Sigmoid colon (tissue), 4 donors: ENCODE measurements at regions not wholly inside any gene's neighbourhood (a gene's known extent, or its start where the extent isn't known, plus 50 kb on each side); places are given as distances from the start of the nearest gene placed in this dataset.

Source experiments
- CTCF ChIP-seq, 4 experiments: fragments of 450-650 bp in 3 of 4; fragments of 200-600 bp in 1 of 4; IDR thresholded peaks; one replicate each; pipeline ENCODE4 v1.5.1; 2016 to 2019; ENCODE audit warnings: antibody characterized with exemption in 4 of 4, mild to moderate bottlenecking in 3 of 4, moderate library complexity in 2 of 4
- POLR2AphosphoS5 ChIP-seq, 4 donors: sonication (generic); formaldehyde crosslinking; IDR thresholded peaks; one replicate each; pipeline ENCODE4 v1.6.1; 2017; ENCODE audit warnings: antibody characterized with exemption in 4 of 4

GRCh38 chr1:87565861-87566260, 237.2 kb downstream of the LMO4 start:
- TF ChIP-seq CTCF (IDR thresholded peaks at IDR 0.05) (no peak), POLR2AphosphoS5 (IDR thresholded peaks at IDR 0.05) (no peak)
